ENCODE measurements at regions not wholly inside any gene's neighbourhood (a gene's known extent, or its start where the extent isn't known, plus 50 kb on each side); places are given as distances from the start of the nearest gene placed in this dataset.

DNA sequence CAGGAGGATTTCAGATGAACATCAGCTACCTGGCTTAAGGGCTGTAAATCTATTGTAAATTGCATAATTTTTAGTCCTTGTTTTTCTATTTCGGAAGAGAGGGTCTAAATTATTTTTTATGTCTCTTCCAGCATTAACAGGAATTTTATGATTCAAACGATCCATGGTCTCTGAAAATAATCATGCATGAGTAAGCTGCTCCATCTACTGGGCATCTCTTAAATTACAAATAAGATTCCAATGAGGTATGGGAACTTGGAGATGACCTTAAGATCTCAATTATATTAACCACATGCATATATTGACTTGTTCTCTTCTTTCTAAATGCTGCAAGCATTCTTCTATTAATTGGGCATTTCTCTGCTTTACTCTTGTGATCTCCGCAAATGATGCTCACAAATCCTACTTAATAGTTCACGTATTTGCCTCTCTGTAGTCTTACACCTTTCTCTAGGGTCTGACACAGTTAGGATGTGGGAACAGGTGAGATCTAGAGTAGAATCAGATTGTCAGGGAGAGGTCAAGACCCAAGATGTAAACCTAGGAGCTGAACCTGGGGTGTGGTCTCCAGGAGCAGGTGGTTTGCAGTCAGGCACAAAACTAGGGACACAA lies 86.9 kb downstream of the NUDT12 start:
- no peaks in the 10 kb centered on the region for H3K36me3 ChIP-seq (ENCODE audit: control insufficient read depth, insufficient read depth, low read length)
- H3K4me1 ChIP-seq (ENCODE audit: control insufficient read depth, insufficient read depth, low read length) = peaks cover 3% of the 10 kb centered on the region; the same call in 1 of the 2 replicates
- no peaks in the 10 kb centered on the region for H3K9me3 ChIP-seq (ENCODE audit: control insufficient read depth, insufficient read depth, low read depth, low read length)
- H3K27me3 ChIP-seq (ENCODE audit: control insufficient read depth, insufficient read depth, low read length) = no peaks in the 10 kb centered on the region
- no peak overlapping the region for H3K4me3 ChIP-seq (ENCODE audit: low read depth, low read length)
- H3K27ac ChIP-seq (ENCODE audit: low read depth, low read length) = no peak overlapping the region
- H3K9ac ChIP-seq (ENCODE audit: low read length) = no peak overlapping the region

DNA sequence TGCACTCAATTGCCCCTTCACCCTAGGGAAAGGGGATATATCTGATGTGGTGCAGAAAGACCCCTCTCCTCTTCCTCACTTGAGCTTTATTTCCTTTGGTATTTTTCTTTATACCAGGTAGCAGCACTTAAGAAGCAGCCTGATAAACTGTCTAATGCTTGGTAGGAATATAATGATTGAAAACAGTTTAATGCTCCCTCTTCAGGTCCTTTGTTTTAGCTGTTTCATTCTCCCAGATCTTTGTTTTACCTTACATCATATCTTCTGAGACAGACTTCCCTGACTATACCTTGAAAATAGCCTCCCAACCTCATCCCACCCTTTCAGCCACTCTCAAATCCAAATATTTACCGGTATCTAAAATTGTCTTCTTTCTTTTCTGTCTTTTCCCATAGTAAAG lies 87.9 kb downstream of the NUDT12 start:
- H3K36me3 ChIP-seq (ENCODE audit: control insufficient read depth, insufficient read depth, low read length) = no peaks in the 10 kb centered on the region
- no peaks in the 10 kb centered on the region for H3K27me3 ChIP-seq (ENCODE audit: control insufficient read depth, insufficient read depth, low read length)
- no peak overlapping the region for H3K4me3 ChIP-seq (ENCODE audit: low read depth, low read length)
- no peak overlapping the region for H3K27ac ChIP-seq (ENCODE audit: low read depth, low read length)
- peaks cover 3% of the 10 kb centered on the region; the same call in 1 of the 2 replicates for H3K4me1 ChIP-seq (ENCODE audit: control insufficient read depth, insufficient read depth, low read length)
- no peaks in the 10 kb centered on the region for H3K9me3 ChIP-seq (ENCODE audit: control insufficient read depth, insufficient read depth, low read depth, low read length)
- H3K9ac ChIP-seq (ENCODE audit: low read length) = no peak overlapping the region

DNA sequence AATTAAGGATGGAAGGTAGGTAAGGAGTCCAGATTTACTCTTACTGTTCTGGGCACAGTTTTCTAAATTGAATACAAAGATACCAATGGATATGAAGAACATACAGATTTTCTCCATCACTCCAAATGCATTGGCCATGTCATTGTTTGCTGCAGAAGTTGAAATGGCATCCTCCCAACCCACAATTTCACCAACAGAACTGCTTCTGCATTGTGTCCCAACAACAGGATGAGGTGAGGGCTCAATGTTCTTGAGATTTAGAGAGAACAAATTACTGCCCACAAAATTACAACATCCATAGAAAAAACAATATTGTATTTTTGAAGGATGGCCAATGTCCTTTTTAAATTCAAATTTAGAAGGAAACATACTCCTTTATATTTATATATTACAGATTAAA lies 88.9 kb downstream of the NUDT12 start:
- Histone ChIP-seq H3K4me1 (ENCODE audit: control insufficient read depth, insufficient read depth, low read length) (peaks cover 3% of the 10 kb centered on the region; the same call in 1 of the 2 replicates), H3K4me3 (ENCODE audit: low read depth, low read length) (no peak overlapping the region), H3K27ac (ENCODE audit: low read depth, low read length) (no peak overlapping the region), H3K9ac (ENCODE audit: low read length) (no peak overlapping the region), H3K27me3 (ENCODE audit: control insufficient read depth, insufficient read depth, low read length) (no peaks in the 10 kb centered on the region), H3K36me3 (ENCODE audit: control insufficient read depth, insufficient read depth, low read length) (no peaks in the 10 kb centered on the region), H3K9me3 (ENCODE audit: control insufficient read depth, insufficient read depth, low read depth, low read length) (no peaks in the 10 kb centered on the region)

DNA sequence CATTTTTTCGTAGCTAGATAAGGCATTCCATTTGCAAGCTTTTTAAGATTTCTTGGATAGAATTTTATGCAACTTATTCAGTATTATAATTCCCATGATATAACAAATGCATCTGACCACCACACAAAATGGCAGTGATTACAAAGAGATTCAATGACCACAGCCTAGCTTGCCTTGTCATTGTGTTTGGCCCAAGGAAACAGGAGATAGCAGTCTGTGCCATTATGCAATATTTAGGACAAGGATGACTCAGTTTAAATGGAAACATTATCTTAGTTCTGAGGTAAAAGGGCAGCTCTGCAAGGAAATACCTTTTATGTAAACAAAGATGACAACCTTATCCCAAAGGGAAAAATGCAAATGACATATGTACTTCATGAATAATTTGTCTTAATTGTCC lies 89.8 kb downstream of the NUDT12 start:
- H3K4me1 ChIP-seq (ENCODE audit: control insufficient read depth, insufficient read depth, low read length) = peaks cover 3% of the 10 kb centered on the region; the same call in 1 of the 2 replicates
- no peaks in the 10 kb centered on the region for H3K36me3 ChIP-seq (ENCODE audit: control insufficient read depth, insufficient read depth, low read length)
- no peaks in the 10 kb centered on the region for H3K9me3 ChIP-seq (ENCODE audit: control insufficient read depth, insufficient read depth, low read depth, low read length)
- H3K27ac ChIP-seq (ENCODE audit: low read depth, low read length) = no peak overlapping the region
- H3K9ac ChIP-seq (ENCODE audit: low read length) = no peak overlapping the region
- no peak overlapping the region for H3K4me3 ChIP-seq (ENCODE audit: low read depth, low read length)
- no peaks in the 10 kb centered on the region for H3K27me3 ChIP-seq (ENCODE audit: control insufficient read depth, insufficient read depth, low read length)

DNA sequence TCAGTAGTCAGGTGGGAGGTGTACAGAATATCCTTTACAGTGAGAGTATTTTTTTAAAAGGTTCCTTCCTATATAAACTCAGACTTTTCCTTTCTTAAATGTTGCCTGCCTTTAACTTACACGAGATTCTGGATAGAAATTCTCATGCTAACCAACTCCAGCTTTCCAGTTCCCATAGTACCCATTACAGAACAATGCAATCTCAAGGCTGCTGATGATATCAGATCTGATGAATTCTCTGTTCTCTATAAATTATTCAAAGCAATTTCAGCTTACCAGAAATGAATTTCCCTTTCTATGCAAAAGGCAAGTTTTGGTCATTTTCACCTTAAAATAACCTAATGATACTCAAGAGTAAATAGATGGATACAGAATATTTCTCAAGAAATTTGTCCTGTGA lies 90.3 kb downstream of the NUDT12 start:
- no peaks in the 10 kb centered on the region for H3K27me3 ChIP-seq (ENCODE audit: control insufficient read depth, insufficient read depth, low read length)
- H3K36me3 ChIP-seq (ENCODE audit: control insufficient read depth, insufficient read depth, low read length) = no peaks in the 10 kb centered on the region
- no peaks in the 10 kb centered on the region for H3K9me3 ChIP-seq (ENCODE audit: control insufficient read depth, insufficient read depth, low read depth, low read length)
- no peak overlapping the region for H3K27ac ChIP-seq (ENCODE audit: low read depth, low read length)
- H3K4me1 ChIP-seq (ENCODE audit: control insufficient read depth, insufficient read depth, low read length) = peaks cover 3% of the 10 kb centered on the region; the same call in 1 of the 2 replicates
- H3K9ac ChIP-seq (ENCODE audit: low read length) = no peak overlapping the region
- H3K4me3 ChIP-seq (ENCODE audit: low read depth, low read length) = no peak overlapping the region

DNA sequence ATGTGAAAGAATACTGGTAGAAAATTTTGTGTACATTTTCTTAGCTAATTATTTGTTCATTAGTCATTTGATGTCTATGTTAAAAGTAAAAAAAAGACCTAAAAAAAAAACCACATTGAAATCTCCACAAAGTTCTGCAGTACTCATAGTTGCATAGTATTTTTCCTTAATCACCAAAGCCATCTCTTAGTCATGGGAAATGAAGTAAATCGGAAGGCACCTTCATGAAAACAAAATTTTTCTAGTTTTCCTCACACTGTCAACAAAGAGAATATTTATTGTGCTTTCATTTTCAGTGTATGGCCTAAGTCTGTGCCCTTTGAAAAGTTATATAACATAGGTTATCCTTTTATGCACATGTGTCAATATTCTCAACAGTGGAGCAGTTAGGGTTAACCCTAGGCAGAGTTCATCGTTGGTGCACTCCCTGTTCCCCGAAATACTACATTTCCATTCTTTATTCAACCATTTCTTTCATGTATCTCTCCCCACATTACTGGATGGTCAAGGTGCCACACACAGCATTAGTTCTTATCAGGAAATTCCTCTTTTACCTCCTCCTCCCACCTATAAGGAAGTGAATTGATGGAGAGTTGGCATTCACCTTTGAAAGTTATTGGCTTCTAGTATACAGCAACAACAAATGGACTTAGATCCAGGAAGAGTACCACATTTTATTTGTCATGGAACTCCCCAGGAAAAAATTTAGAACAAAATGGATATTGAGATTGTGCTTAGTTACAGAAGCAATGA lies 93.1 kb downstream of the NUDT12 start:
- H3K9me3 ChIP-seq (ENCODE audit: control insufficient read depth, insufficient read depth, low read depth, low read length) = no peaks in the 10 kb centered on the region
- no peak overlapping the region for H3K4me3 ChIP-seq (ENCODE audit: low read depth, low read length)
- no peaks in the 10 kb centered on the region for H3K27me3 ChIP-seq (ENCODE audit: control insufficient read depth, insufficient read depth, low read length)
- H3K9ac ChIP-seq (ENCODE audit: low read length) = no peak overlapping the region
- H3K36me3 ChIP-seq (ENCODE audit: control insufficient read depth, insufficient read depth, low read length) = no peaks in the 10 kb centered on the region
- H3K27ac ChIP-seq (ENCODE audit: low read depth, low read length) = no peak overlapping the region
- H3K4me1 ChIP-seq (ENCODE audit: control insufficient read depth, insufficient read depth, low read length) = no peaks in the 10 kb centered on the region

DNA sequence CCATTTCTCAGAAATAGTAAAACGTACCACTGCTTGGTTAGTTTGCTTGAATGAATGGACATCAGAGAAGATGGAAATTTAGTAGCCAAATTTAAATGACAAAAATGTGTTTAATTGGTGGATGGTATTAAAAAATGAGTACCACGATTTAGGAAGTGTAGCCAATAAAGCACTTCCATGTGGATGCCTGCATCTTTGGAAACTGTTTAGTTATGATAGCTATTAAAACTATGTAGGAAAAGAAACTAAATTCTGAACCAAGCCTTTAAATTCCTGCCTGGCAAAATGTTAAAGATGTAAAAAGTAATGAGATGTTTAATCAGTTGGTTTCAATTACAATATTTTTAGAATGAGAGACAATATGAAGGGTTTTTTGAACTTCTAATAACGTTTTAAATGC lies 94.8 kb downstream of the NUDT12 start:
- Histone ChIP-seq H3K36me3 (ENCODE audit: control insufficient read depth, insufficient read depth, low read length) (no peaks in the 10 kb centered on the region), H3K27ac (ENCODE audit: low read depth, low read length) (no peak overlapping the region)

DNA sequence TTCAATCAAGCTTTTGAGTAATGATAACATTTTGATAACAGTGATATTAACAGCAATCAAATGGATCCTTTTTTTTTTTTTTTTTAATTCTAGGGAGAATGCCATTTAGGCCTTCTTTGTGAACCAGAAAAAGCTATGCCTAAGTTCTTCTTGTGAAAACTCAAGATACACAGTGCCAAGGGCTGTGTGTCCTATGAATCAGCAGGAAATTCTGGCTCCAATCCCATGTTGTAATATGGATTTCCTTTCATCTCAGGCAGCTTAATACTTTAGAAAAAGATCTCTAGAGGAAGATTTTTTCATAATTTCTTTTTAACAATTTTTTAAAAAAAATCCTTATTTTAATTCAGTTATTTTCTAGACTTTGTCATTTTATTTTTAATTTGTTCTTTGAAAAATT lies 96.1 kb downstream of the NUDT12 start:
- no peaks in the 10 kb centered on the region for H3K27me3 ChIP-seq (ENCODE audit: control insufficient read depth, insufficient read depth, low read length)
- H3K4me3 ChIP-seq (ENCODE audit: low read depth, low read length) = no peak overlapping the region
- H3K4me1 ChIP-seq (ENCODE audit: control insufficient read depth, insufficient read depth, low read length) = no peaks in the 10 kb centered on the region
- no peak overlapping the region for H3K9ac ChIP-seq (ENCODE audit: low read length)
- no peaks in the 10 kb centered on the region for H3K9me3 ChIP-seq (ENCODE audit: control insufficient read depth, insufficient read depth, low read depth, low read length)
- no peak overlapping the region for H3K27ac ChIP-seq (ENCODE audit: low read depth, low read length)
- no peaks in the 10 kb centered on the region for H3K36me3 ChIP-seq (ENCODE audit: control insufficient read depth, insufficient read depth, low read length)

More for the DNA sequence above, 94.8 kb downstream of the NUDT12 start:
- Histone ChIP-seq H3K9me3 (ENCODE audit: control insufficient read depth, insufficient read depth, low read depth, low read length) (no peaks in the 10 kb centered on the region), H3K4me1 (ENCODE audit: control insufficient read depth, insufficient read depth, low read length) (no peaks in the 10 kb centered on the region), H3K9ac (ENCODE audit: low read length) (no peak overlapping the region), H3K27me3 (ENCODE audit: control insufficient read depth, insufficient read depth, low read length) (no peaks in the 10 kb centered on the region), H3K4me3 (ENCODE audit: low read depth, low read length) (no peak overlapping the region)

DNA sequence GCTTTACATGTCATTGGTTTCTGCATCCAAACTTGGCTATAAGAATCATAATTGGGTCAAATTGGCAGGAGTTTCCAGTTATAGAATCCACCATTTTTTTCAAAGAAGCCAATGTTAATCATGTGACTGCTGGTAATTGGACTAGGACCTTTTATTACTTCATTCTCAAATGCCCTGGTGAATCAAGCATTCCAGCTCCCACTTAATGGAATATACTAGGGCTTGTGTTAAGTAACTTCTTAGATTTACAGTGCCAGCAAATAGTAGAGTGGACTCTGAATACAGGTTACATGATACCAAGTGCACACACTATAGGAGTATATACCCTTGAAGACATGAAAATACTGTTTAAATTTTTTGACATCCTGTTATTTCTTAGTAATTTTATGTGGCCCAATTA lies 96.7 kb downstream of the NUDT12 start:
- Histone ChIP-seq H3K4me3 (ENCODE audit: low read depth, low read length) (no peak overlapping the region), H3K27ac (ENCODE audit: low read depth, low read length) (no peak overlapping the region), H3K9ac (ENCODE audit: low read length) (no peak overlapping the region), H3K36me3 (ENCODE audit: control insufficient read depth, insufficient read depth, low read length) (no peaks in the 10 kb centered on the region), H3K27me3 (ENCODE audit: control insufficient read depth, insufficient read depth, low read length) (no peaks in the 10 kb centered on the region), H3K4me1 (ENCODE audit: control insufficient read depth, insufficient read depth, low read length) (no peaks in the 10 kb centered on the region), H3K9me3 (ENCODE audit: control insufficient read depth, insufficient read depth, low read depth, low read length) (no peaks in the 10 kb centered on the region)

DNA sequence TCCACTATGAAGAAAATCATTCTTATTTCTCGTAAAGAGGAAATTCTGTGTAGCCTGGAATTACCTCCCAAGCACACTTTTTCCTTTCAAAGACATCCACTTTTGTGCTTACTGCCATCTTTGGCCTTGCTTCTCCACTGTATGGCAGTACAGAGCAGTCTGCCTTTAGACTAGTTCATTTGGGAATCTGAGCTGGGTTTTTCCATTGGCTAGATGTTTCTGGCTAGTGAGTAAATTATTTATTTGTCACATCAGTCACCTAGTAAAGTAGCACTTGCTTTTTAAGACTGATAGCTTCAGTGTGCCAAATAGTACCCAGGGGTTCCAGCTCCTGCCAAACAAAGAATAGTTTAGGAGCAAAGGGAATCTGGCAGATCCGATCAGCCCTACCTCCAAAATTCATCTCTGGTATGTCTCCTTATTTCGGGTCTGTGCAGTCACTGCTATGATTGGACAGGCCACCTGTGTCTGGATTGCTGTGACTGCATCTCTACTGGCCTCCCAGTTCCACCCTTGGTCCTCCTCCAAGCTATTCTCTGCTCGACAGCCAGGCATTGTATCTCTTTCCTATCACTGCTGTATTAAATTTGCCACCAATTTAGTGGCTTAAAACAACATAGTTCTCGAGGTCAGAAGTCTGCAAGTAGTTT lies 97.6 kb downstream of the NUDT12 start:
- no peak overlapping the region for H3K4me3 ChIP-seq (ENCODE audit: low read depth, low read length)
- no peak overlapping the region for H3K9ac ChIP-seq (ENCODE audit: low read length)
- H3K27me3 ChIP-seq (ENCODE audit: control insufficient read depth, insufficient read depth, low read length) = no peaks in the 10 kb centered on the region
- H3K27ac ChIP-seq (ENCODE audit: low read depth, low read length) = no peak overlapping the region
- no peaks in the 10 kb centered on the region for H3K9me3 ChIP-seq (ENCODE audit: control insufficient read depth, insufficient read depth, low read depth, low read length)
- H3K36me3 ChIP-seq (ENCODE audit: control insufficient read depth, insufficient read depth, low read length) = no peaks in the 10 kb centered on the region
- no peaks in the 10 kb centered on the region for H3K4me1 ChIP-seq (ENCODE audit: control insufficient read depth, insufficient read depth, low read length)

DNA sequence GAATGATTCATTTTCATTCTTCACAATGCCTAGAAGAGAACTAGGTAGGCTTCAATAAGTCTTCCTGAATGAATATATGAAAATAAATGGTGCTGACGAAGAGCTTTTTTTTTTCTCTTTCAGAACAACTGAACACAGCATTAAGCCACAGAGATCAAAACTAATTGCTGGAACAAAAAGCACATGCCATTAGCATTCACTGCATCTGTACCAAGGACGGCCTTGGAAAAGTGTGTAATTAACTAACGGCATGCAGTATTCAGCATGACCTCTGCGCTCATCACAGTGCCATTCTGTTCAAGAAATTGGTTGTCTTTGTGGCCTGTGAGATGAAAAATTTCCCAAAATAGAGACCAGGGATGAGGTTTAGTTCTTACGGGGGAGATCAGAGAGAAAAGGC lies 99.3 kb downstream of the NUDT12 start:
- Histone ChIP-seq H3K9me3 (ENCODE audit: control insufficient read depth, insufficient read depth, low read depth, low read length) (no peaks in the 10 kb centered on the region), H3K4me1 (ENCODE audit: control insufficient read depth, insufficient read depth, low read length) (no peaks in the 10 kb centered on the region), H3K36me3 (ENCODE audit: control insufficient read depth, insufficient read depth, low read length) (no peaks in the 10 kb centered on the region), H3K4me3 (ENCODE audit: low read depth, low read length) (no peak overlapping the region), H3K9ac (ENCODE audit: low read length) (no peak overlapping the region), H3K27me3 (ENCODE audit: control insufficient read depth, insufficient read depth, low read length) (no peaks in the 10 kb centered on the region), H3K27ac (ENCODE audit: low read depth, low read length) (no peak overlapping the region)

Data from HUES6 (cell line).